ENCODE measurements at regions not wholly inside any gene's neighbourhood (a gene's known extent, or its start where the extent isn't known, plus 50 kb on each side); places are given as distances from the start of the nearest gene placed in this dataset.
"Not testable (repeated sequence)": the region's sequence is repeated elsewhere in the genome, so short reads cannot be mapped to it uniquely, and the experiment has no call there.

DNA sequence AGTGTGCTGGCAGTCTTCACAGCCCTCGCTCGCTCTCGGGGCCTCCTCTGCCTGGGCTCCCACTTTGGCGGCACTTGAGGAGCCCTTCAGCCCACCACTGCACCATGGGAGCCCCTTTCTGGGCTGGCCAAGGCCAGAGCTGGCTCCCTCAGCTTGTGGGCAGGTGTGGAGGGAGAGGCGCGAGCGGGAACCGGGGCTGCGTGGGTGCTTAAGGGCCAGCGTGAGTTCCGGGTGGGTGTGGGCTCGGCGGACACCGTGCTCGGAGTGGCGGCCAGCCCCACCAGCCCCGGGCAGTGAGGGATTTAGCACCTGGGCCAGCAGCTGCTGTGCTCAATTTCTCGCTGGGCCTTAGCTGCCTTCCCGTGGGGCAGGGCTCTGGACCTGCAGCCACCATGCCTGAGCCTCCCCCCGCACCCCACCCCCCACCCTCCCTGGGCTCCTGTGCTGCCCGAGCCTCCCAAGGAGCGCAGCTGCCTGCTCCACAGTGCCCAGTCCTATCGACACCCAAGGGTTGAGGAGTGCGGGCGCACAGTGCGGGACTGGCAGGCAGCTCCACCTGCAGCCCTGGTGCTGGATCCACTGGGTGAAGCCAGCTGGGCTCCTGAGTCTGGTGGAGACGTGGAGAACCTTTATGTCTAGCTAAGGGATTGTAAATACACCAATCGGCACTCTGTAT is 684.4 kb upstream of the GOLIM4 start:
- TF ChIP-seq, protein P1, sequence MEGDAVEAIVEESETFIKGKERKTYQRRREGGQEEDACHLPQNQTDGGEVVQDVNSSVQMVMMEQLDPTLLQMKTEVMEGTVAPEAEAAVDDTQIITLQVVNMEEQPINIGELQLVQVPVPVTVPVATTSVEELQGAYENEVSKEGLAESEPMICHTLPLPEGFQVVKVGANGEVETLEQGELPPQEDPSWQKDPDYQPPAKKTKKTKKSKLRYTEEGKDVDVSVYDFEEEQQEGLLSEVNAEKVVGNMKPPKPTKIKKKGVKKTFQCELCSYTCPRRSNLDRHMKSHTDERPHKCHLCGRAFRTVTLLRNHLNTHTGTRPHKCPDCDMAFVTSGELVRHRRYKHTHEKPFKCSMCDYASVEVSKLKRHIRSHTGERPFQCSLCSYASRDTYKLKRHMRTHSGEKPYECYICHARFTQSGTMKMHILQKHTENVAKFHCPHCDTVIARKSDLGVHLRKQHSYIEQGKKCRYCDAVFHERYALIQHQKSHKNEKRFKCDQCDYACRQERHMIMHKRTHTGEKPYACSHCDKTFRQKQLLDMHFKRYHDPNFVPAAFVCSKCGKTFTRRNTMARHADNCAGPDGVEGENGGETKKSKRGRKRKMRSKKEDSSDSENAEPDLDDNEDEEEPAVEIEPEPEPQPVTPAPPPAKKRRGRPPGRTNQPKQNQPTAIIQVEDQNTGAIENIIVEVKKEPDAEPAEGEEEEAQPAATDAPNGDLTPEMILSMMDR (IDR thresholded peaks at IDR 0.05; ENCODE audit: poor library complexity) = not testable (repeated sequence)
- not testable (repeated sequence) for TF ChIP-seq EZH2 (IDR thresholded peaks at IDR 0.05; ENCODE audit: borderline replicate concordance); EZH2phosphoT487 (IDR thresholded peaks at IDR 0.05; ENCODE audit: low read depth, severe bottlenecking, unreplicated experiment)
